Dermis blood vessel endothelial cell (primary cell): ENCODE measurements at regions not wholly inside any gene's neighbourhood (a gene's known extent, or its start where the extent isn't known, plus 50 kb on each side); places are given as distances from the start of the nearest gene placed in this dataset.
A peak's percentile ranks its signal among the peaks of the same experiment; 100 is the strongest.
"Not testable (repeated sequence)": the region's sequence is repeated elsewhere in the genome, so short reads cannot be mapped to it uniquely, and the experiment has no call there.

Source experiments
- DNase-seq: peaks from one replicate; pipeline ENCODE4 v3.0.0; 2010

DNA sequence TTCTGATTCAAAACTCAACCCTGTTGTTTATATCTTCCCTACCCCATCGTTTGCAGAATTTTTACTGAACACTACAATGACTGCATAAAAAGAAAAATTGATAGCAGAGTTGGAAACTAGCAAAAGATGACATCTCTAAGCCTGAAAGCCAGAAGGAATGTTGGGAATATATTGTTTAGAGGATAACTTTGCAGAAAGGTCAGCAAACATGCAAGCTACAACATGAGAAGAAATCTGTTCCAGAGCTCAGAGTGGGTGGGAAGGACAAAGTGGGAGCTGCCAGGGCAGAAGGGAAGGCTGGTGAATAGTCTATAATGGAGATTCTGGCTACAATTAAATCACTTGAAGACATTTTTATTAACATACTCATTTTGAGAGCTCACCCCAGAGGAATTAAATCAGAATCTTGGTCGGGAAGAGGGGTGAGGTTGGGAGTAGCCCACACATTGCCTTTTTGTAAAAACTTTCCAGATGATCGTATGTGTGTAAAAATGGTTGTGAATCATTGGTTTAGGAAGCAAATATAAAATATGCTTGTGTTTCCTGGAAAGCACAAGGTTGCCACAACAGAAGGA is 574.8 kb downstream of the FLRT2 start:
- no peak for DNase-seq

DNA sequence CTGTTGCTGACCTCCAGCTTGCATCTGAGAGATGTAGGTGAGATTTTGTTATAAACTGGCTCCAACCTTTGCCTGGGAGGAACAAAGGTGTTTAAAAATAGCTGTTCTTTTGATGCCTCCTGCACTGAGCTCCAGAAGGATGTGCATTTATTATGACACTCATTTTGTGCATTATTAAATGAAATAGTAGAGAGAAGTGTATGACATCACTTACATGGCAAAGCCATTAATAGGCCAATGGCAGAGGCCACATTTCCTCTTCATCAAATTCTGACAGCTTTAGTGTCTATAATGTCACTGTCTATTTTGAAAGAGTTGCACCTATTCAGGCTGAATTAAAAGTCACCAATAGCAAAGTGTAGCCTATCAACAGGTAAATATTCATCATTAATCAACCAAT is 564.6 kb downstream of the FLRT2 start:
- no peak for DNase-seq

DNA sequence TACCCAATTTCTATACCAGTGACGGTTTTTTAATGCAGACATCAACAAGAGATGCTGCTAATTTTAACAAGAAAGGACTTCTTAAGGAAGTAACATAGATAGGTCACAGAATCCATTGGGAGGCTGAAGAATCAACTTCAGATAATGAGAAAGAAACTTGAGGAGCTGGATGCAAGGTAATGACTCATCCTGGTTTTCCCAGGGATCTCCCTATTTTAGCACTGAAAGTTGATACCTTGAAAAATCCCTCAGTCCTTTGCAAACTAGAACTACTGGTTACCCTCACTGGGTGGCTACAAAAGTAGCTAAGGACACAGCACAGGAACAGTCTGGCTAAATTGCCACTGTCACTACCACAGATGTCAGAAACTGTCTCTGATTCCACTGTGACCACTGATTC is 561.9 kb downstream of the FLRT2 start:
- DNase-seq, result no peak

DNA sequence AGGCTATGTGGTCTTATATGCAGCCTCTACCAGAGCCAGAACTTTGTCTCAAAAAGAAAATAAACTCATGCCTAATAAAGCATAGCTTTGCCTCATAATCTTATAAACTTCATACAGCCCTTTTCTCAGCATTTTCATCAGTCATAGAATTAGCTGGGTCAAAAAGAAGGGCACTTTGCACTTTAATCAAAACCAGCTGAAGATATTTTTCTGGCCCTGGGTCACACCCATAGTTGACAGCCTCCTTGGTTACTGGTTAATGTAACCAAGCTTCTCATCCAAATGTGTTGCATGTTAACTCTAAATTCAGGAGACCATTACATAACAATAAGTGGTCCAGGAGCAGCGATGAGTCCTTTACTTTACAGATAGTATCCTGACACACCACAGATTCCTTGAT is 558.2 kb downstream of the FLRT2 start:
- no peak for DNase-seq

DNA sequence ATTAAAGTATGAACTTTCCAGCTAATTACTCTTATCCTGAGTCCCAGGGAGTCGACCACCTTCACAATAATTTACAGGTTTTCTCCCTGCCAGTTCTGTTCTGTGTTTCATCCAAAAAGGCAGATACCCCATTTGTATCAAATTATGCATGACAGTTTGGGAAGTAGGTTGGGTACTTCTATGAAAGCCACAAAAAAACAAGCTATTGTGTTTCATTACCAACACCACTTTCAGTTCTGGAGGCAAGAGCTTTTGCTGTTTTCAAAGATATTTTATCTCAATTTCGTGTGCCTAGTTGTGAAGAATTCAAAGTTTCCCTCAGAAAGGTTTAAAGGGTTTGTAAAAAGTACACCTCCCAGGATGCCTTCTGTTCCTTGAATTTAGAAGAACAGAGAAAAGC is 557.4 kb downstream of the FLRT2 start:
- DNase-seq, result no peak

DNA sequence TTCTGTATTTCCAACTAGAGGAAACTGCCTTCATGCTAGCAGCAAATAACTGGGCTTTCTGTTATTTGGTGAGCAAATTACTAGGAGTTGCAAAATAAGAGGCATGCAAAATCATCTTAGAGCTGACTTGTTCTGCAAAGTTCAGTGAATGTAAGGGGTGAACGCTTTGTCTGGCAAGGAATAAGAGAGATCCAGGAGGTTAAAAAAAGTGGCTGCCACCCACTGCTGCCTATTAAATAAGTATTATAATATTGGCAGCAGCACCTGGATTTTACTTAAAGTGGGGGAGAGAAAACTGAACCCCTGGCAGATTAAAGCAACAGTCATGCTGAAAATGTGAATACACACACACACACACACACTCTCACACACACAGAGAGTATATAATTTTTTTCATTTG is 557.0 kb downstream of the FLRT2 start:
- no peak for DNase-seq

DNA sequence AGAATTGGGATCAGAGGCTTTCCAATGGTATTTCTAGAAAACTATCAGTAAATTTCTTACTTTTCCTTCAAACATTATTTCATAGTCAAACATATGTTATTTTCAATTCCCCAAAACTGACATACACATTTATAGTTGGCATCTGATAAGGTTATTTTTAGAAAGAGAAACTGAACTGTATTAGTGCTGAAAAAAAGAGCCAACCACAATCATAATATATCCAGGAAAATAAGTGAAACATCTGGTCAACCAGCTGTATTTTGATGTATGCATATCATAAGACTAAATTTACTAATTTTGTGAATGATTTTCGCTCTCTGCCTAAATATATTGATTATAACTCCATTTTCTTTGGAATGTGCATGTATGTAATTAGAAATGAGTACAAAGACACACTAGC is 554.2 kb downstream of the FLRT2 start:
- no peak for DNase-seq

DNA sequence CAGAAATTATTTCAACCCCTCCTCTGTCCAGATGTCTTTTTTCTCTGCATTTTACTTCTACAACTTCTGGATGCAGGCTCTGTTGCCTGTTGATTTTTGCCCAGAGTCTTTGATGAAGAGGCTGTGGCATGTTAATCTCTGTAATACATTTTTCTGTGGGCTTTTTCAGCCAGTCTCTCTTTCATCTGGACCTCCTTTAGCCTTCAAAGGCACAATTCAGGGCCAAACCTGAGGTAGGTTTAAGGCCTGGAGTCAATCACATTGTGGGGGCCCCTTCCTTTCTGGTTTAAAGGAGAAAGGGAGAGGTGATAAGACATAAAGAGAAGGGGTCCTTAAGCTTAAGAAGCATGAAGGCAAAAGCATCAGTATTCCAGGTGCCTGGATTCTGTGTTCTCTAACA is 553.7 kb downstream of the FLRT2 start:
- no peak for DNase-seq

DNA sequence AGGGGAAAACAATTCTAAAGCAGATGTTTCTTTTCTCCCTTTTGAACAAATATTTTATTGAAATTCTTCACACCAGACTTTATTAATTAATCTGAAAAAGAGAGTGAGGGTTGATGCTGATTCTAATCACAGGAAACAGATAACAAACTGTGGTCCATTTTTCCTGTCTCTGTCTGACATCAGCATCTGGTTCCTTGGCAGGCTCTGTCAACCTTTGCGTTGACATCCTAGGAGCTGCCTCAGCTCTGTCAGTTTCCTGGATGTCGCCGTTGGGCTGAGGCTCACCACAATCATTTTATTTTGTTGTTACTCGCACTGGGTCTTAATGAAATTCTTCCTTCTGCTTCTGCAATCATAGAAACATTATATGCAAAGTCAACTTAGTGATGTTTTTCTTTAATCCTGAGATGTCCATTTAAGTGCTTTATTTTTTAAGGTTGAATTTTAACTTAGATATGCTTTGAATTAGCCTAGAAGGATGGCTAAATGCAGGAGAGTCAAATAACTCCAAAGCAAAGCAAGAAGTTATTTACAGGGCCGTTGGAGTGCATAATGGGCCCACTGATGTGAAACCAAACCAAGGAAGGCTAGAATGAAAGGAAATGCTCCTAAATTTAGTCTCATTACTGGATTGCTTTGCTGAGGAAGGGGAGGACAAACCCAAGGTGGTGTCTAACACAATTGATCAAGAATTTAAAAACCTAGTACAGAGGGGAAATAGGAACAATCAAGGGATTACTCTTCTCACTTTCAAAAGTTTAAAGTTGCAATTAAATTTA is 542.4 kb downstream of the FLRT2 start:
- no peak for DNase-seq

DNA sequence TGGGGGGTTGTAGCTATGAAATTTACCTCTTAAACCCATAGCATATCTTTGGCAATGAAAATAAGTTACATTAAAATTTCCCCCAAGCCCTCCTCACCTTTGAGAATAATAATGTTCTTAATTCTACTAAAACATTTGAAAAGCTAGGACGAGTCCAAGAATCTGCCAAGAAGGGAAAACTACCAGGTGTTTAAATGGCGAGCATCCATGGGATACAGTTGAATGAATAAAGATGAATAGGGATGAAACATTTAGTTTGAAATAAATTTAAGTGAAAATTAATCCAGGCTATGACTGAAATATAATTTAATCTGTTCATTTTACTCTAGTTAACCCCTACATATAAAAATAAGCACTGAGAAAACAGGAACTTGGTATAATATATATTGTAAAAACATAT is 536.7 kb downstream of the FLRT2 start:
- DNase-seq, result no peak

DNA sequence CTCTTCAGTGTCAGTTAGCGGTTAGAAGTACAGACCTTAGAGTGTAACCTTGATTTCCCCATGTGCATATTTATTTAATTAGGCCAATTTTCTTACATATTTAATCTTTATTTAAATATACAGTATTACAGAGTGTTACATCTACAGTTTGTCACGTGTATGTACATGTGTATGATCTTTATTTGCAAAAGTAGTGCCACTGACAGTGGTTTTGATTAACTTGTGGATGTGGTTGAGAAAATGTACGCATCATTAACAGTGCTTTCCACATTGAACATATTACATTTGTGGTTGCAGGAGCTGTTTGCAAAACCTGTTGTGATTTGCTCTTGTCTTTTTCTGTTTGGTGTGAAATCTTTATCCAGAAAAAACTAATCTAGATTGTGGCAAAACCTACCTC is 535.5 kb downstream of the FLRT2 start:
- DNase-seq, result no peak

DNA sequence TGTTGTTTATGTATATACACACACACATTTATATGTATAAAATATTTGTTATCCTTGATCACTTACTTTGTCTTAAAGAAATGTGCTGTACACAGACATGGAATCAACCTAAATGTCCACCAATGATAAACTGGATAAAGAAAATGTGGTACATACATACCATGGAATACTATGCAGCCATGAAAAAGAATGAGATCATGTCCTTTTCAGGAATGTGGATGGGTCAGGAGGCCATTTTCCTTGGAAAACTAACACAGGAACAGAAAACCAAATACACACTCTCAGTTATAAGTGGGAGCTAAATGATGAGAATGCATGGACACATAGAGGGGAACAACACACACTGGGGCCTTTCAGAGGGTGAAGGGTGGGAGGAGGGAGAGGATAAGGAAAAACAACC is 534.7 kb downstream of the FLRT2 start:
- DNase-seq, result not testable (repeated sequence)

DNA sequence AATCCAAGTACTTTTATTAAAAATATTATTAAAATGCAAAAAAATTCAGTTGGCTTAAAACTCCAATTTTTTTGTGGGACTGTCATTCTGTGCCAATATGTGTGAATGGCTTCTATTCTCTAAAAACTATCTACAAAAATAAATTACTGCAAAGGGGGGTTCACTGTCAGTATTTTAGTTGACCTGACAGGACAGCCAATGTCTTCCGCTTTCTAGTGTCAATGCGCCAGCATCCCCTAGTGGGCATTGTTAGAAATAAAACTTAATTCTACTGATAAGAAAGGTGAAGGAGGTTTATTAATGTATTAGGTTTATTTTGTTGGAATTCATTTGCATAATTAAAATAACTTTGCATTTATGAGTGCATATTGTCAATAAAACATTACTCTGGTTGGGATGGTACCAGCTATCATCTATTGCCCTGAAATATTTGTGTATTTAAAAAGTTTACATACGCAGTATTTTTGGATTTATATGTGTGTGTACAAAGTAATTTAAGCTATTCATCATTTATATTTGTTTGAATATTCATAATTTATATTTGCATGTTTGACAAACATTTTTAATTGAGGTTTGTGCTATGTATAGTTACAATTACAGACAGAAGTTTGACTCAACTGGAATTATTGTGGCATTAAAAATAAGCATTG is 527.2 kb downstream of the FLRT2 start:
- peak; percentile 59 for DNase-seq

DNA sequence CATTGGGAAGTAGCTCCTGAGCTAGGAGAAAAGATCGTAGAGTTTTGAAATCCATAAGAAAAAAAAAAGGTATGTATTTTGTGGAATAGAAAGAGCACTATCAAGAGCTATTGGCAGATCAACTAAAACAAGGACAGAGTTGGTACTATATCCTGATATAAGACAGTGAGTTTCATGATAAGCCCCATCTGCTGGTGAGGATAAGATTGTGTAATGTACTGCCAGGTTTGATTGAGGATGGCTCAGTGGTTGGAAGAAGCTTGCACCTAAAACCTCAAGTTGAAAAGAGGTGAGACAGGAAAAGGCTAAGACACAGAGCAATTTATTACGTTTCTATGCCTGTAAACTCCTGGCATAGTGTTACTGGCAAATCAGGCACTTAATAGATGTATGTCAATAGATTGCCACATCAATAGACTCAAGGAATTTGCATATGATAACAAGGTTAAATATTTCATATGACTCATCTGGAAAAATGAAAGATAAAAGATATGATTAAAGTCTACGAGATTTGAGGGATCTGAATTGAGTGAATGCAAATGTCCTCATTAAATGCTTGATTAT is 525.6 kb downstream of the FLRT2 start:
- peak; percentile 41 for DNase-seq

DNA sequence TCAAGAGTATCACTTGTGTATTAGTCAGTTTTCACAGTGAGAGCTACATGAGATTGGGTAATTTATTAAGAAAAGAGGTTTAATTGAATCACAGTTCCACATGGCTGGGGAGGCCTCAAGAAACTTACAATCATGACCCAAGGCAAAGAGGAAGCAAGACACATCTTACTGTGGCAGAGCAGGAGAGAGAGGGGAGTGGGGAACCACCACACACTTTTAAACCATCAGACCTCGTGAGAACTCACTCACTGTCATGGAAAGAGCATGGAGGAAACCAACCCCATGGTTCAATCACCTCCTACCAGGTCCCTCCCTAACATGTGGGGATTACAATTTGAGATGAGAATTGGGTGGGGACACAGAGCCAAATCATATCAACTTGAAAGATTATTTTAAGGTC is 522.9 kb downstream of the FLRT2 start:
- no peak for DNase-seq

DNA sequence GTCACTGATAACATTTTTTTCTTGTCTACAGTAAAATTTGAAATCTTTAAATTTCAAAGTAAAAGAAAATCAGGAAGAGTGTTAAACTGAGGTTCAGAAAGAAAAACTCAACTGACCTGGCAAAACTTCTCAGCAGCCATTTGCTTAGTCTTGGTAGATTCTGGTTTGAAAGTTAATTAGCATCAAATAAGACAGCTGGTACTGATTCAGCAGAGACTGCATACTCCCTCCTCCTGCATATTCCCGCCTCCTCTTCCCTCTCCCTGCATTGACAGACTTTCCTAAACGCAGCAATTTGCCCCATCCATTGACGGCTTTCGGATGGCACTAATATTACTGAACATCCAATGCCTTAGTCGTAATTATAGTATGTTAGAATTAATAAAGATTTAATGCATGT is 520.8 kb downstream of the FLRT2 start:
- DNase-seq, result no peak

DNA sequence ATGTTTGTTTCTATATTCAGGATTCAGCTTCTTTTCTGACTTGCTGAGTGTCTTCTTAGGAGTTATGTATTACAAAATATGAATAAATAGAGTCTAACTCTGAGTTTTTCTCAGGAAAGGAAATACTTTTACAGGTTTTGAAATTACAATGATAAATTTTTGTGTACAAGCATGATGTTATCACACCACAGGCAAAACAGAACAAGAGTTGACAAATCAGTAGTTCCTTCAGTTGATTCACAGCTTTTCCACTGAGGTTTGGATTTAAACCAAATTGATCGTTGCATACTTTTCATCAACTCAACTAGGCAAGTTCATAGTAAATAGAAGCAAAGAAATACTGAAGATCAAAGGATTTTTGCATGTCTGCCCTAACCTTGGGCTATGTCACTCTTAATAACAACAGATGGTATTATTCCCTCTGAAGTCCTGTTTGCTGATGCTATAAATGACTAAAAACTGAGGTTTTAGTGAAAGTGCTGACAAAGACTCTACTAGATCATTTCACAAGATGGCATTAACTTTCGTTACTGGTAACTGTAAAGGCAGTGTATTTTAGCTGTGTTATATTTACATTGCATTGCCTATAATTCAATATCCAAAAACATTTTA is 520.2 kb downstream of the FLRT2 start:
- no peak for DNase-seq

DNA sequence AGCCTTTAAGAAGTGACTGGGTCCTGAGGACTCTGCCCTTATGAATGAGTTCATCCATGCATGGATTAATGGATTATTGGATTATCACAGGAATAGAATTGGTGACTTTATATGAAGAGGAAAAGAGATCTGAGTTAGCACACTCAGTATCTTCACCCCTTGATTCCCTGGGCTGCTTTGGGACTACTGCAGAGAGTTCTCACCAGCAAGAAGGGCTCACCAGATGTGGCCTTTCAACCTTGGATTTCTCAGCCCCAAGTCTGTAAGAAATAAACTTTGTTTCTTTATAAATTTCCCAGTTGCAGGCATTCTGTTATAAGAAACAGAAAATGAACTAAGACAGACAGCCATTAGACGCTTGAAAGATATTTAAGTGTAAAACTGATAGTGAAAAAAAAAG is 509.2 kb downstream of the FLRT2 start:
- no peak for DNase-seq

DNA sequence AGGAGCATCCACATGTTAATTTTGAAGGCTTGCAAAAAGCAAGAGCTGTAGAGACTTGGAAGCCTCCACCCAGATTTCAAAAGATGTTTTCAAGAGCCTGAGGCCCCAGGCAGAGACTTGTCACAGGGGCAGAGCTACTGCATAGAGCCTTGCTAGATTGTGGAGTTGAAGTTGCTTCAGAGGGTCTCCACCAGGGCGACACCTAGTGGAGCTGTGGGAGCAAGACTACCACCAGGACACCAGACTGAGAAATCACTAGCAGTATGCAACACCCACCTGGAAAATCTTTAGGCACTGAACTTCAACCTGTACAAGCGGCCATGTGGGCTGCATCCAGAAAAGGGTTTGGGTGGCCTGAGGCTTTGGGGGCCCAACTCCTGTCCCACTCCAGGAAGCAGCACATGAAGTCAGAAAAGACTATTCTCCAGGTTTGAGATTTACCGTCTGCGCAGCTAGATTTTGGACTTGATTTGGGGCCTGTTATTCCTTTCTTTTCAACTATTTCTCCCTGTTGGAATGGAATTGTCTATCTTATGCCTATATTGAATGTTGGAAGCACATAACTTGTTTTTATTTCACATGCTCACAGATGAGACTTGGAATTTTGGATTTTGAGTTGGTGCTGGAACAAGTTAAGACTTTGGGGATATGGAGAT is 508.6 kb downstream of the FLRT2 start:
- DNase-seq, result peak; percentile 74

DNA sequence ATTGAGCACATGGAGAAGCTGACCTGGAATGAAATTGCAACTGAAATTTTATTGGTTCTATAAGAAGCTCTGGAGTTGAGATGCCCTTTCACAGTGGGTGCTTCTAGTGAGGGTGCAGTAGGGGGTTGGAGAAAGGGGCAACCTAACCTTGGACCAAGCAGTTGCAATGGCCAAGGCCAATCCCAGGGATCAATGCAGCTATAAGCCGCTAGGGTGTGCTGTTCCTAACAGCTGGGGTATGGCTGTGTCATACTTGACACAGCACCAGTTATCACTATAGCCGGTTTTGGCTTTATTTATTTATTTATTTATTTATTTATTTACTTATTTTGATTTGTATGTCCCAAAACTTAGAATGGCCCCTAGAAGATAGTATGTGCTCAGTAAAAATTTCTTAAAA is 505.9 kb downstream of the FLRT2 start:
- peak; percentile 27 for DNase-seq

DNA sequence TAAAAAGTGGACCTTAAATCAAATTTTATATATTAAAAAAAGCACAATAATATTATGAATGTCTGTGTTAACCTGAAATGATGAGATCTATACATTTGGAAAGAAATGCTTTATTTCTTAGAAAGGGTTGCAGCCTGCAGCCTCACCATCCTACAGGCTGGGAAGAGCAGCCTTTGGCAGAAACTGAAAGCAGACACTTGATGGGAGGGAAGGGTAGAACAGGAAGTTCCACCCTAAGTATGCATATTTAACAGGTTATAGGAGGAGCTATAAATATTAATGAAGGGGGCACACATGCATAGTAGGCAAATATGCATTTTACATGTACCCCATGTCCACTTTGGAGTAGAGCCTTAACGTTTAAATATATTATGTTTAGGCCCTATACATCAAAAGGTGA is 498.0 kb downstream of the FLRT2 start:
- no peak for DNase-seq

DNA sequence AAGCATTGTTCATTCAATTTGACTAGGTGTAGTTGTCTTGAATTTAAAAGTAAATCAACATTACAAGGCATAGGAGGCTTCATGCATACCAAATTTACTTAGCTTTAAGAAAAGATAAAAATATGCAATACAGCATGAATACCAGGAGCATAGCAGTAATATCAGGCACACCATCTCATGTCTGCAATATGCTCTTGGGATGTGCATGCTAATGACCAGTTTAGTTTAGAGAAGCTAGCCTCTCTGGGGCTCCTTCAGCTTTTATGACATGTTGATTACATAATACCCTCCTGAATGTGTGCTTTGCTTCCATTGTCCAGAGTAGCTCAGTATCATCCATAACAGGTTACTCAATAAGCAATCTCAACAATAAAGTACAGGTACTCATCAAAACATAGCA is 497.2 kb downstream of the FLRT2 start:
- no peak for DNase-seq

DNA sequence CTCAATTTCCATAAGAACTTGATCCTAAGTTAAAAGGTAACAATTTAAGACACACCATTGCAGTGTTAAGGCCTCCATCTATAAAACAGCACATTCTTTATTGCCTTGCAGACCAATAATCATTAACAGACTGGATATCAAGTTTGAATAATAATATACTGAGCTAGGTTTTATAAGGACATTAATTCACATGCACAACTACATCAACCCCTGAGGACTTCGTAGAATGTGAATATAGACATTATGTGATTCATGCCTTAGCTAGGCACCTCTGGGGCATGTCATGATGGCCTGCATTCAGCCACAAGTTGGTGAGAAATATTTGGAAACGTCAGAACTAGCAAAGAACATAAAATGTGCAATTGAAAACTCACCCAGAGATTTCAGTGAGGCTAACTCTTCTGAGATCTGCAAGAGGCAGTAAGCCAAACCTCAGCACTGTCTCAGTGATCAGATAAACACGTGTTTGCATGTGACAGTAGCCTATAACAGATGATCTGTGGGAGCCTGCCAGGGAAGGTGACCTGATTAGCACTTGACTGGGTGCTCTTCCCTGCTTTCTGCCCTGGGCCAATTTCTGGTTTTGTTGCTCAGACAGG is 492.2 kb downstream of the FLRT2 start:
- DNase-seq, result no peak
